Activated naive CD4-positive, alpha-beta T cell treated with anti-CD3 and anti-CD28 coated beads, Interleukin-2, amount 50 U/mL, for 72 hours (primary cell): ENCODE measurements at regions not wholly inside any gene's neighbourhood (a gene's known extent, or its start where the extent isn't known, plus 50 kb on each side); places are given as distances from the start of the nearest gene placed in this dataset.
"Not testable (repeated sequence)": the region's sequence is repeated elsewhere in the genome, so short reads cannot be mapped to it uniquely, and the experiment has no call there.

ENCODE experiments used
- ATAC-seq, 2 donors: fragments of 150-1000 bp; cut with Tn5 transposase; 2 replicates each; pipeline ENCODE4 v1.10.0; 2021; ENCODE audit warnings: mild to moderate bottlenecking in 2 of 2, moderate library complexity in 2 of 2
- DNase-seq, 2 donors: peaks; one replicate each; pipeline ENCODE4 v3.0.0; 2021 to 2022; ENCODE audit warnings: low spot score in 2 of 2
- H3K27ac Mint-ChIP-seq, 2 donors: one replicate each; pipeline ENCODE4 v1.8.0; 2022; ENCODE audit warnings: mild to moderate bottlenecking in 2 of 2, mixed read lengths in 2 of 2
- H3K36me3 Mint-ChIP-seq, 2 donors: one replicate each; pipeline ENCODE4 v1.8.0; 2022; ENCODE audit warnings: mixed read lengths in 2 of 2
- H3K9me3 Mint-ChIP-seq, 2 donors: one replicate each; pipeline ENCODE4 v1.8.0; 2022; ENCODE audit warnings: mixed read lengths in 2 of 2

DNA sequence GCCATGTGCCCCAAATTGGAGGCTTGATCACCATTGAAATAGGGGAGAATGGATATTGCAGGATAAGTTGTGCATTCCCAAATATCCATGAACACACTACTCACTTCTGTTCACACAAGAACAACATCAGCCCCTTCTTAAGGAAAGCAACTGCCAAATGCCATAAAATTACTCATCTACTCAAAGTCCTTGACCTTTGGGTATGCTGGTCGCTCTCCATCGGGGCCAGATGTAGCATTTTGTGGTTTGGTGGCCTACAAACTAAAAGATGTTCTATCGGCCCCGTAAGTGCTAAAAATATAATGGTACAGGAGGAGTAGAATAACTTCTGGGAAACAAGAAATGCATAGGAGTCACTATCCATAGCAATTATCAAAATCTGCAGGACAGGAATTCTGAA is 362.6 kb downstream of the AEBP2 start:
- DNase-seq = no peak
- H3K9me3 Mint-ChIP-seq = no peaks in the 10 kb centered on the region

GRCh38 chr12:19802915-19803314 is 363.6 kb downstream of the AEBP2 start:
- no peaks in the 10 kb centered on the region for H3K36me3 Mint-ChIP-seq
- DNase-seq (no peak), ATAC-seq (no peak)
- H3K27ac Mint-ChIP-seq = no peak overlapping the region
- H3K9me3 Mint-ChIP-seq = no peaks in the 10 kb centered on the region

More for the DNA sequence above, 362.6 kb downstream of the AEBP2 start:
- no peaks in the 10 kb centered on the region for H3K36me3 Mint-ChIP-seq
- ATAC-seq = no peak
- no peak overlapping the region for H3K27ac Mint-ChIP-seq

DNA sequence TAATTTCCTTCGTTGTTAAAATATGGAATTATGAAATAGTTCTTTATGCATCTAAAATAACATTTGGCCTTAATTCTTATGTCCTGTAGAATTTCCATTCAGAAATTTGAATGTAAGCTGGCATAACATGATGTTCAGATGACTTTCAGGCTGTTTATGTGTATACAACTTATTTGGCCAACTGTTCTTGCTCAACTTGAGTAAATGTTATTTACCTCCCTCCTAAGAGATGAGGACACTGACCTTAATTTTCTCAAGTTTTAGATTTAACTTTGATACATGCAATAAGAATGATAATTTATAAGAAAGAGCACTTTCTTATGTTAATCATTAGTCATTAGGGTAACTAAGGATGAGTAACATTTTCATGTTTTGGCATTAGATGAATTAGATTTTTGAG is 365.4 kb downstream of the AEBP2 start:
- Mint-ChIP-seq H3K27ac (no peak overlapping the region), H3K36me3 (no peaks in the 10 kb centered on the region), H3K9me3 (peaks cover 3 to 5% of the 10 kb centered on the region in 2 donors)
- ATAC-seq (no peak), DNase-seq (no peak)

DNA sequence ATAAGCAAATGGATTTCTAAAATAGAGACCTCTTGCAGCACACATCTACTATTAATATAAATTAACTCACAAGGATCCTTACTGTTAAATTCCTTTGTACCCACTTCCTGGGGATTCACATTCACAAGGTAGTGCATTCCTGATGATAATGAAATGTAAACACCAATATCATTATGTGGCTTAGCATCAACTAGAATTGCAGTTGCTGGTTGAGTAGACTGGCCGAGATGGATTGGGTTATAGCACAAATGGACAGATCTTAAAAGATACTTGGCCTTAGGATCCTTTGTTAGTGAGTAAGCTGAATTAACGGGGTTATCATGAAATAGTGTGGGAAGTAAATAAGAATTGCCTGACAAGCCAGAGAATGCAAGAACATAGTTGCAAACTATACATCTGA is 369.1 kb downstream of the AEBP2 start:
- no peak for ATAC-seq
- no peak for DNase-seq
- Mint-ChIP-seq H3K36me3 (no peaks in the 10 kb centered on the region), H3K27ac (no peak overlapping the region), H3K9me3 (peaks cover 5 to 11% of the 10 kb centered on the region in 2 donors)

- ATAC-seq (no peak), DNase-seq (no peak)
- Mint-ChIP-seq H3K36me3 (peaks cover 0 to 7% of the 10 kb centered on the region in 2 donors), H3K27ac (no peak overlapping the region), H3K9me3 (peaks cover 12 to 16% of the 10 kb centered on the region in 2 donors)
Observed at GRCh38 chr12:19810213-19810612, 370.9 kb downstream of the AEBP2 start.

DNA sequence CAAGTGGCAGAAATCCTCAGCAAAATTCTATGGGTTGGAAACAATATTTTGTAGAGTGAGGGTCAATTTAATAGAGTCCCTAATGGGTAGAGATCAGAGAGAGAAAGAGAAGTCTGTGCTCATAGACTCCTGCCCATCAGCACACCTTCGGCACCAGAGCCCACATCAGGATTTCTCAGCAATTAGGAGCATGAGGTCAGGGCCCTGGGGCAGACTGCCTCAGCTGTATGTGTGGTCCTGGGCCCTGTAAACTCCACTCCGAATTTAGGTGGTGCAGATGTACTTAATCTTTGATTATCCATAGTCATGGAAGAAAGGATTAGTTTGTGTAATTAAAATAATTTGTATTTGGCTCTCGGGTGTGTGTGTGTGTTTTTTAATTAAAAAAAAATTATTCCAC is 372.6 kb downstream of the AEBP2 start:
- no peak for ATAC-seq
- DNase-seq = no peak
- peaks cover 12 to 16% of the 10 kb centered on the region in 2 donors for H3K9me3 Mint-ChIP-seq
- no peak overlapping the region for H3K27ac Mint-ChIP-seq
- H3K36me3 Mint-ChIP-seq = peaks cover 0 to 7% of the 10 kb centered on the region in 2 donors

GRCh38 chr12:19819231-19819630 is 379.9 kb downstream of the AEBP2 start:
- DNase-seq (no peak), ATAC-seq (no peak)
- Mint-ChIP-seq H3K27ac (no peak overlapping the region), H3K36me3 (peaks cover under 1 to 6% of the 10 kb centered on the region in 2 donors), H3K9me3 (peaks cover 9 to 14% of the 10 kb centered on the region in 2 donors)

DNA sequence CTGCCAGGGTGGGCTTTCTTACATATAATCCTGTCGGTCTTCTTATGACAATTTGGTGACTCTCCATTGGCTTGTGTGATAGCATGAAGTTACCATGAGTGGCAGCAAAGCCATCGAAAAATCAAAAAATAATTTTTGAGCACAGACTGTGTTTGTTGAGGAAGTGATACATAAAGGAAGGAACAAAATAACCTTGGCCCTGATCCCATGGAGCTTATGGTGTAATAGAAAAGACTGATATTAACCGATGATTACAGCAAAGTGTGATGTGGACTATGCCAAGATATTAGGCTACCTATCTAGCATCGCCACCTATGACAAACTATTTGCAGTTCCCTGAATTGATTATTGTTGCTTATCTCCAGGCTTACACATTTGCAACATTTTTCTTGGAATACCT is 383.2 kb downstream of the AEBP2 start:
- Mint-ChIP-seq H3K9me3 (peaks cover 4 to 28% of the 10 kb centered on the region in 2 donors), H3K36me3 (peaks cover 5 to 6% of the 10 kb centered on the region in 2 donors), H3K27ac (no peak overlapping the region)
- ATAC-seq (no peak), DNase-seq (no peak)

DNA sequence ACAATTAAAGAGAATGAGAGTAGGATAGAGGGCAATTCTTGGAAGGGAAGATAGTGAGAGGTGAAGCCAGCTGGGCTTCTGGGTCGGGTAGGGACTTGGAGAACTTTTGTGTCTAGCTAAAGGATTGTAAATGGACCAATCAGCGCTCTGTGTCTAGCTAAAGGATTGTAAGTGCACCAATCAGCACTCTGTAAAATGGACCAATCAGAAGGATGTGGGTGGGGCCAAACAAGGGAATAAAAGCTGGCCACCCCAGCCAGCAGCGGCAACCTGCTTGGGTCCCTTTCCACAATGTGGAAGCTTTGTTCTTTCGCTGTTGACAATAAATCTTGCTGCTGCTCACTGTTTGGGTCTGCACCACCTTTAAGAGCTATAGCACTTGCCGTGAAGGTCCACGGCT is 384.0 kb downstream of the AEBP2 start:
- H3K36me3 Mint-ChIP-seq, DNase-seq, H3K27ac Mint-ChIP-seq, ATAC-seq: not testable (repeated sequence)
- peaks cover 4 to 28% of the 10 kb centered on the region in 2 donors for H3K9me3 Mint-ChIP-seq

DNA sequence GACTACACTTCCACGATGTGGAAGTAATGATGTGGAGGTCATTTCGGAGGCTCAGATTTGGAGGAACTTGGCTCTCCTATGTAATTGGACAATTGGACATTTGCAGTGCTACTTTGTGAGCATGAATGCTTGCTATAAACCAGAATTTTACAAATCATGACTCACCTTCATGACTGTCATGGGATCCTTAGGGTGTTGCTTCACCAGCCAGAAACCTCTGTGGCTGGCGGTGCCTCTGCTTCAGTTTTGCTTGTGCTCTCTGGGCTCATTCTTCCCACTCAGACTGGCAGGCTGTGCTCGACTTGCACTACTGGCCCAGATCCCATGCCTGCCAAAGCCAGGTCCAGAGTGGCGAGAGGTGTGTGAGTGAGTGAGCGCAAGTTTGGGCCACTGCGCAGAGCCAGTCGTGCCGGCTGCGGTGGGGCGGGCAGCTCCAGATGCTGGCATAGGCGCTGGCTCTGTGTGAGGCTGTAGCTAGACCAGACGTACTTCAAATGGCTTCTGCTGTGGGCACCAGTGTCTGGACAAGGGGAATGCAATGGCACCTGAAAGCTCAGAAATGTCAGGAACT is 387.8 kb downstream of the AEBP2 start:
- Mint-ChIP-seq H3K27ac (no peak overlapping the region), H3K9me3 (peaks cover 8 to 33% of the 10 kb centered on the region in 2 donors), H3K36me3 (peaks cover 5 to 6% of the 10 kb centered on the region in 2 donors)
- no peak for DNase-seq
- no peak for ATAC-seq

DNA sequence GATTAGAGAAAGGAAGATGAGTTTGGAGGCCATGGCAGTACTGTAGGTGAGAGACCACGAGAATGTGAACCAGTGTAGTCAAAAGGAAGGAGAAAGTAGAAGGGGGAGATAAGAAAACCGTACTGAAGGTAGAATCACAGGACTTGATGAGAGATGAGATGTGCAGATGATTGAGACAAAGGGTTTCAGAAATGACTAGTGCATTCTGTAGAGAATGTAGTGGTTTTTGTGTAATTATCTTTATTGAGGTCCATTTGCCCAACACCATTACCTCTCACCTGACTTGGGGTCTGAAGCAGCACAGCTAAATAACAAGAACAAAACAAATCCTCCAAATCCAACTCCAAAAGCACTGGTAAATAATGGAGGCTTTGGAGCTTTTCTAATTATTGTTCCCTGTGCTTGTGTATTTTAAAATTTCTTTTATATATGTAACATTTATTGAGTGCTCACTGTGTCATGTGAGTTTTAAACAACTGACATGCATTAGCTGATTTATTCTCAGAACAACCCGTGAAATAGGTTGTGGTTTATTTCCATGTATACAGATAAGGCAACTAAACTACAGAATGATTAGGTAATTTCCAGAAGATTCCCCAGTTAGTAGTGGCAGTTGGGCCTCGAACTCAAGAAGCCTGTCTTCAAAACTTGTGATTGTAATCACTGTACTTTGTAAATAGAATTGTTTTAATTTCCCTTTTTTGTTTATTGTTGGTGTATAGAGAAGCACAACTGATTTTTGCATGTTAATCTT is 390.0 kb downstream of the AEBP2 start:
- Mint-ChIP-seq H3K9me3 (peaks cover 4 to 20% of the 10 kb centered on the region in 2 donors), H3K27ac (no peak overlapping the region), H3K36me3 (peaks cover 4 to 6% of the 10 kb centered on the region in 2 donors)
- DNase-seq = no peak
- no peak for ATAC-seq

GRCh38 chr12:19830446-19830845 is 391.2 kb downstream of the AEBP2 start:
- no peak overlapping the region for H3K27ac Mint-ChIP-seq
- no peak for ATAC-seq
- peaks cover 0 to 6% of the 10 kb centered on the region in 2 donors for H3K36me3 Mint-ChIP-seq
- no peak for DNase-seq
- H3K9me3 Mint-ChIP-seq = peaks cover 4 to 10% of the 10 kb centered on the region in 2 donors

DNA sequence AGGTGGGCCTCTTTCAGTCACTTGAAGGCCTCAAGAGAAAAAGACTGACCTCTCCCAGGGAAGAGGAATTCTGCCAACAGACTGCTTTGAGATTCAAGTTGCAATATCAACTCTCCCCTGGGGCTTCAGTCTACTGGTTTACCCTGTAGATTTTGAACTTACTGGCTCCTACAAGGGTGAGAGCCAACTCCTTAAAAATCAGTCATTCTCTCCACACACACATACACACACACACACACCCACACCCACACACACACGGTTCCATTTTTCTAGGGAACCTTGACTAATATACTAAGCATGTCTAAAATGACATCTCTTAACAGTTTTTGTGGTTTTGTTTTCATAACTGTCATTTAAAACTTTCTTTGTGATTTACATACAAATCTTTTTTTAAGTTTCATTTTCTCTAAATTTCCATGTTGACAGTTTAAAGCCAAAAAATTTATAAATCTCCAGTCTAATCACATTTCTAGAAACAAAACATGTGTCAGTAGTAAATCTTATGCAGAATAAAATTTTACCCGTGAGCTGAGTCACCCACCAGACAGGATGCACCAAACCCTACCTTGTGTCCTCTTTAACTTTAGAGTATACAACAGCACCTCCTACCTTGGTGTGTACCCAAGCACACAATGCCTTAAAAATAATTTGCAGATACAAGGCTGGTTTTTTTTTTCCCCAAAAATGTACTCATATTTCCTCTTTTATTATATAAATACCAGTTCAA is 394.6 kb downstream of the AEBP2 start:
- Mint-ChIP-seq H3K9me3 (peaks cover 6 to 15% of the 10 kb centered on the region in 2 donors), H3K36me3 (no peaks in the 10 kb centered on the region), H3K27ac (no peak overlapping the region)
- ATAC-seq = peak; percentile 57 to 86
- no peak for DNase-seq

- no peak overlapping the region for H3K27ac Mint-ChIP-seq
- H3K9me3 Mint-ChIP-seq = peaks cover 5 to 13% of the 10 kb centered on the region in 2 donors
- no peaks in the 10 kb centered on the region for H3K36me3 Mint-ChIP-seq
- ATAC-seq = no peak
- no peak for DNase-seq
Observed at GRCh38 chr12:19834592-19834991, 395.3 kb downstream of the AEBP2 start.

GRCh38 chr12:19836056-19836455 is 396.8 kb downstream of the AEBP2 start:
- peaks cover 5 to 13% of the 10 kb centered on the region in 2 donors for H3K9me3 Mint-ChIP-seq

DNA sequence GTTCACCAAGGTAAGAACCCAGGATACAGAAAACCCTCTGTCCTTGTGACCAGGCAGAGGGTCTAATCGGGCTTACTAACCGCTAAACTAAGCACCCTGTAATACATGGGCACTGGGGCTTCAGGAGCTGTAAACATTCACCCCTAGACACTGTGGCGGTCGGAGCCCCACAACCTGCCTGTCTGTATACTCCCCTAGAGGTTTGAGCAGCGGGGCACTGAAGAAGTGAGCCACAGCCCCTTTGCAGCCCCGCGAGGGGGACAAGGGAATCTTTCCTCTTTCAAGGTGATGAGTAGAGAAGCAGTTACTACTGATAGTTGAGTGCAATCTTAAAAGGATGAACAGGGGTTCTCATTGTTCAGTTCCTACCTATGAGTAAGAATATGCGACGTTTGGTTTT is 397.2 kb downstream of the AEBP2 start:
- Mint-ChIP-seq H3K9me3 (peaks cover 5 to 13% of the 10 kb centered on the region in 2 donors), H3K27ac (no peak overlapping the region), H3K36me3 (no peaks in the 10 kb centered on the region)
- no peak for DNase-seq
- no peak for ATAC-seq

More at GRCh38 chr12:19836056-19836455, 396.8 kb downstream of the AEBP2 start:
- no peak for DNase-seq
- Mint-ChIP-seq H3K27ac (no peak overlapping the region), H3K36me3 (no peaks in the 10 kb centered on the region)
- ATAC-seq = no peak

GRCh38 chr12:19837543-19837942 is 398.3 kb downstream of the AEBP2 start:
- H3K27ac Mint-ChIP-seq = no peak overlapping the region
- ATAC-seq = no peak
- H3K36me3 Mint-ChIP-seq = no peaks in the 10 kb centered on the region
- H3K9me3 Mint-ChIP-seq = peaks cover 5 to 13% of the 10 kb centered on the region in 2 donors
- DNase-seq = no peak
